ENCODE measurements at regions not wholly inside any gene's neighbourhood (a gene's known extent, or its start where the extent isn't known, plus 50 kb on each side); places are given as distances from the start of the nearest gene placed in this dataset.
A peak's percentile ranks its signal among the peaks of the same experiment; 100 is the strongest.

GRCh38 chr1:116819081-116819480 is 64.9 kb downstream of the CD2 start:
- Histone ChIP-seq H3K4me2 (no peak overlapping the region), H4K20me1 (ENCODE audit: low read depth) (no peaks in the 10 kb centered on the region), H3K4me3 (no peak overlapping the region), H3K79me2 (ENCODE audit: low read depth) (no peaks in the 10 kb centered on the region), H3K36me3 (no peaks in the 10 kb centered on the region), H3K9ac (no peak overlapping the region), H3K27me3 (no peaks in the 10 kb centered on the region), H3K9me3 (ENCODE audit: low read depth) (no peaks in the 10 kb centered on the region), H2AFZ (replicated peaks) (no peak overlapping the region), H3K27ac (no peak overlapping the region), H3K4me1 (no peaks in the 10 kb centered on the region), H3F3A (ENCODE audit: low read depth) (no peaks in the 10 kb centered on the region)
- TF ChIP-seq EZH2 (IDR thresholded peaks at IDR 0.05) (no peak), CTCF (IDR thresholded peaks at IDR 0.05) (no peak)
- Mint-ChIP-seq H3K27me3 (ENCODE audit: insufficient read depth, low read depth) (peaks cover 5% of the 10 kb centered on the region), H3K9me3 (no peaks in the 10 kb centered on the region), H3K36me3 (no peaks in the 10 kb centered on the region), H3K4me3 (no peak overlapping the region), H3K27ac (no peak overlapping the region), H3K4me1 (no peaks in the 10 kb centered on the region)
- DNase-seq (ENCODE audit: low spot score) = no peak

GRCh38 chr1:116820369-116820768 is 66.1 kb downstream of the CD2 start:
- Histone ChIP-seq H3K4me2 (no peak overlapping the region), H3K9ac (no peak overlapping the region), H3K27me3 (no peaks in the 10 kb centered on the region), H3K36me3 (no peaks in the 10 kb centered on the region), H2AFZ (replicated peaks) (peak overlapping the region; percentile 54), H4K20me1 (ENCODE audit: low read depth) (no peaks in the 10 kb centered on the region), H3F3A (ENCODE audit: low read depth) (no peaks in the 10 kb centered on the region), H3K4me3 (no peak overlapping the region), H3K79me2 (ENCODE audit: low read depth) (no peaks in the 10 kb centered on the region), H3K27ac (no peak overlapping the region), H3K4me1 (peaks cover 5% of the 10 kb centered on the region), H3K9me3 (ENCODE audit: low read depth) (no peaks in the 10 kb centered on the region)
- no peak overlapping the region for H3K27ac Mint-ChIP-seq
- H3K4me3 Mint-ChIP-seq = no peak overlapping the region
- no peaks in the 10 kb centered on the region for H3K36me3 Mint-ChIP-seq
- TF ChIP-seq EZH2 (IDR thresholded peaks at IDR 0.05) = no peak
- TF ChIP-seq EZH2phosphoT487 (IDR thresholded peaks at IDR 0.05) = no peak
- no peak for TF ChIP-seq CTCF (IDR thresholded peaks at IDR 0.05)
- H3K9me3 Mint-ChIP-seq = no peaks in the 10 kb centered on the region
- no peak for DNase-seq (ENCODE audit: low spot score)
- peaks cover 8% of the 10 kb centered on the region for H3K4me1 Mint-ChIP-seq
- H3K27me3 Mint-ChIP-seq (ENCODE audit: insufficient read depth, low read depth) = peaks cover 7% of the 10 kb centered on the region

- Histone ChIP-seq H3K9ac (no peak overlapping the region), H3K27me3 (no peaks in the 10 kb centered on the region), H3K4me1 (peaks cover 5% of the 10 kb centered on the region), H3K9me3 (ENCODE audit: low read depth) (no peaks in the 10 kb centered on the region), H3K4me3 (no peak overlapping the region), H3K4me2 (no peak overlapping the region), H3F3A (ENCODE audit: low read depth) (no peaks in the 10 kb centered on the region), H4K20me1 (ENCODE audit: low read depth) (no peaks in the 10 kb centered on the region), H3K27ac (no peak overlapping the region), H3K79me2 (ENCODE audit: low read depth) (no peaks in the 10 kb centered on the region), H2AFZ (replicated peaks) (no peak overlapping the region), H3K36me3 (no peaks in the 10 kb centered on the region)
- no peaks in the 10 kb centered on the region for H3K36me3 Mint-ChIP-seq
- peaks cover 13% of the 10 kb centered on the region for H3K4me1 Mint-ChIP-seq
- peaks cover 11% of the 10 kb centered on the region for H3K27me3 Mint-ChIP-seq (ENCODE audit: insufficient read depth, low read depth)
- no peak for DNase-seq (ENCODE audit: low spot score)
- TF ChIP-seq EZH2 (IDR thresholded peaks at IDR 0.05) = no peak
- no peak for TF ChIP-seq EZH2phosphoT487 (IDR thresholded peaks at IDR 0.05)
- no peak for TF ChIP-seq CTCF (IDR thresholded peaks at IDR 0.05)
- no peak overlapping the region for H3K4me3 Mint-ChIP-seq
- H3K9me3 Mint-ChIP-seq = no peaks in the 10 kb centered on the region
- H3K27ac Mint-ChIP-seq = no peak overlapping the region
These were observed 67.5 kb downstream of the CD2 start for GRCh38 chr1:116821763-116822162.
